SK-N-SH (cell line): ENCODE measurements at regions not wholly inside any gene's neighbourhood (a gene's known extent, or its start where the extent isn't known, plus 50 kb on each side); places are given as distances from the start of the nearest gene placed in this dataset.

Source experiments
- CTCF ChIA-PET: fragments of 300-600, 350-600 bp; formaldehyde crosslinking; extraction: SDS; loops from one replicate; lab custom pipeline; 2021; lab: Yijun Ruan, JAX
- POLR2A ChIA-PET: fragments of 350-600 bp; sonication (Branson Sonifier 250); formaldehyde crosslinking; extraction: SDS; loops from one replicate; lab custom pipeline; 2020; ENCODE audit warnings: antibody characterized with exemption, inconsistent platforms; lab: Yijun Ruan, JAX
- DNase-seq: peaks from one replicate; pipeline ENCODE4 v3.0.0; 2012
- H2AFZ ChIP-seq: fragments of 200-600 bp; sonication (generic); 2 replicates; pipeline ENCODE4 v1.8.1; 2016; ENCODE audit warnings: antibody characterized with exemption, mild to moderate bottlenecking, low read depth
- H3F3A ChIP-seq: fragments of 200-600 bp; sonication (generic); replicated peaks from 2 replicates; pipeline ENCODE3; 2016; ENCODE audit warnings: antibody characterized with exemption, mild to moderate bottlenecking; ENCODE audit not compliant: insufficient read depth
- H3K27ac ChIP-seq, 2 experiments: fragments of 200-500 bp in 1 of 2; fragments of 200-600 bp in 1 of 2; sonication (Bioruptor generic) in 1 of 2; sonication (generic), shearing (Covaris generic) in 1 of 2; 2 replicates each; pipeline versions ENCODE4 v1.5.1 to v1.6.1; 2014 to 2016; ENCODE audit warnings: low read depth in 2 of 2, inconsistent platforms in 1 of 2, low read length in 1 of 2, mild to moderate bottlenecking in 1 of 2, mixed read lengths in 1 of 2
- H3K27me3 ChIP-seq: fragments of 200-600 bp; sonication (generic), shearing (Covaris generic); 2 replicates; pipeline ENCODE4 v1.6.1; 2016; ENCODE audit warnings: mixed run types; ENCODE audit not compliant: insufficient read depth
- H3K36me3 ChIP-seq, 2 experiments: fragments of 200-500 bp in 1 of 2; fragments of 200-600 bp in 1 of 2; sonication (Bioruptor generic) in 1 of 2; sonication (generic) in 1 of 2; replicated peaks in 1 of 2; 2 replicates each; pipeline versions ENCODE3 to v1.5.1; 2014 to 2016; ENCODE audit warnings: low read length in 1 of 2, mild to moderate bottlenecking in 1 of 2; ENCODE audit not compliant: insufficient read depth in 2 of 2, control insufficient read depth in 1 of 2
- H3K4me1 ChIP-seq, 2 experiments: fragments of 200-500 bp in 1 of 2; fragments of 200-600 bp in 1 of 2; sonication (Bioruptor generic) in 1 of 2; sonication (generic), shearing (Covaris generic) in 1 of 2; 2 replicates each; pipeline versions ENCODE4 v1.5.1 to v1.6.1; 2014 to 2016; ENCODE audit warnings: low read depth in 1 of 2, low read length in 1 of 2, mixed run types in 1 of 2; ENCODE audit not compliant: insufficient read depth in 2 of 2, control insufficient read depth in 1 of 2
- H3K4me2 ChIP-seq: fragments of 200-600 bp; sonication (generic), shearing (Covaris generic); 2 replicates; pipeline ENCODE4 v1.6.1; 2017; ENCODE audit warnings: mixed run types
- H3K4me3 ChIP-seq, 2 experiments: fragments of 200-500 bp in 1 of 2; fragments of 200-600 bp in 1 of 2; sonication (Bioruptor generic) in 1 of 2; sonication (generic), shearing (Covaris generic) in 1 of 2; 2 replicates each; pipeline versions ENCODE4 v1.5.1 to v1.8.1; 2014 to 2016; ENCODE audit warnings: low read depth in 2 of 2, inconsistent platforms in 1 of 2, low read length in 1 of 2, mild to moderate bottlenecking in 1 of 2, mixed read lengths in 1 of 2, moderate library complexity in 1 of 2
- H3K79me2 ChIP-seq: fragments of 200-600 bp; sonication (generic); 2 replicates; pipeline ENCODE4 v1.8.1; 2017; ENCODE audit warnings: mild to moderate bottlenecking; ENCODE audit not compliant: insufficient read depth
- H3K9ac ChIP-seq: fragments of 200-600 bp; sonication (generic); 2 replicates; pipeline ENCODE4 v1.6.1; 2017; ENCODE audit warnings: mixed run types
- H3K9me2 ChIP-seq: fragments of 200-600 bp; sonication (generic); 2 replicates; pipeline ENCODE4 v1.6.1; 2017; ENCODE audit warnings: mixed run types
- H3K9me3 ChIP-seq: fragments of 200-600 bp; sonication (generic); 2 replicates; pipeline ENCODE4 v1.6.1; 2017; ENCODE audit warnings: mixed run types, mild to moderate bottlenecking, moderate library complexity
- H4K20me1 ChIP-seq: fragments of 200-600 bp; sonication (generic); 2 replicates; pipeline ENCODE4 v1.6.1; 2017; ENCODE audit warnings: mild to moderate bottlenecking, mixed run types; ENCODE audit not compliant: insufficient read depth
- EP300 ChIP-seq, 2 experiments: IDR thresholded peaks; 2 replicates each; pipeline versions ENCODE4 v1.4.0 to v1.6.1; 2012; ENCODE audit warnings: borderline replicate concordance in 1 of 2, low read depth in 1 of 2, low read length in 1 of 2
- EZH2phosphoT487 ChIP-seq: fragments of 200-600 bp; sonication (generic); IDR thresholded peaks from 2 replicates; pipeline ENCODE4 v1.6.1; 2017; ENCODE audit warnings: low read depth, mixed run types, mild to moderate bottlenecking, antibody characterized with exemption, moderate library complexity, borderline replicate concordance
- FOXM1 ChIP-seq: IDR thresholded peaks from 2 replicates; pipeline ENCODE4 v1.4.0; 2012; ENCODE audit warnings: low read depth, mild to moderate bottlenecking
- JUND ChIP-seq: IDR thresholded peaks from 2 replicates; pipeline ENCODE4 v1.4.0; 2012
- MEF2A ChIP-seq: IDR thresholded peaks from 2 replicates; pipeline ENCODE4 v1.4.0; 2012; ENCODE audit warnings: low read depth, borderline replicate concordance
- NRF1 ChIP-seq: IDR thresholded peaks from 2 replicates; pipeline ENCODE4 v1.6.1; 2012; ENCODE audit warnings: low read depth, mild to moderate bottlenecking, low read length
- POLR2AphosphoS5 ChIP-seq: IDR thresholded peaks from 2 replicates; pipeline ENCODE4 v1.6.1; 2012; ENCODE audit warnings: low read depth, low read length
- SIN3A ChIP-seq: IDR thresholded peaks from 2 replicates; pipeline ENCODE4 v1.6.1; 2012; ENCODE audit warnings: low read depth, mild to moderate bottlenecking, low read length, moderate library complexity, borderline replicate concordance
- SMC3 ChIP-seq: IDR thresholded peaks from 2 replicates; pipeline ENCODE4 v1.6.1; 2012; ENCODE audit warnings: low read depth, low read length, improper control_type of control experiment
- TEAD4 ChIP-seq: IDR thresholded peaks from 2 replicates; pipeline ENCODE4 v1.4.0; 2012; ENCODE audit warnings: mild to moderate bottlenecking, borderline replicate concordance; ENCODE audit not compliant: insufficient read depth
- USF1 ChIP-seq: IDR thresholded peaks from 2 replicates; pipeline ENCODE4 v1.4.0; 2012; ENCODE audit warnings: low read depth, borderline replicate concordance
- ZBTB33 ChIP-seq: IDR thresholded peaks from 2 replicates; pipeline ENCODE4 v1.4.0; 2012; ENCODE audit warnings: low read depth, borderline replicate concordance
- WGBS: methylation state at CpG from one replicate; pipeline ENCODE4 v1.1.6; 2017; ENCODE audit warnings: low lambda C conversion rate; 5-methylcytosine and 5-hydroxymethylcytosine counted together
- TF ChIP-seq, protein P1 (sequence below): fragments of 150-350 bp; IDR thresholded peaks from 2 replicates; pipeline ENCODE4 v1.6.1; 2017; ENCODE audit warnings: antibody characterized with exemption, low read length, low read depth, borderline replicate concordance
- TF ChIP-seq, protein P2 (sequence below): IDR thresholded peaks from 2 replicates; pipeline ENCODE4 v1.6.1; 2012; ENCODE audit warnings: mild to moderate bottlenecking, low read depth, low read length, moderate library complexity
- TF ChIP-seq, protein P3 (sequence below): fragments of 200-600 bp; sonication (generic); IDR thresholded peaks from 2 replicates; pipeline ENCODE4 v1.6.1; 2017; ENCODE audit warnings: antibody characterized with exemption, mild to moderate bottlenecking, moderate library complexity

DNA sequence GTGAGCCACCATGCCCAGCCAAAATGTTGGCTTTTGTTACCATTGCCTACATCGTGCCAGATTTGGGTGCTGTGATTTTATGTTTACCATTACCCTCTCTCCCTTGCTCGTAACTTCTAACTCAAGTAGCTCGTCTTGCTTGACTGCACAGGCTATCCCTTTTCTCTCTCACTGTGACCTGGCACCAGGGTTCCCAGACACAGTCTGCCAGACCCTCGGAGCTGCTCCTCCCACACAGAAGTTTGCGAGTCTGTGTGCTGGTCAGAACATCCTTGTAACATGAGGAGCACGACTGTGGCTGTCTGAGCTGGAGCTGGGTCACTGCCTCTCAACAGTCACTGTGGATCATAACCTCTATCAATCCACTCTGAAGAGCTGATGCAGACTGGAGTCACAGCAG is 152.5 kb upstream of the ACKR3 start:
- POLR2A ChIA-PET = no interaction called here

GRCh38 chr2:236430584-236430983 is 139.0 kb upstream of the ACKR3 start:
- H3K4me2 ChIP-seq = no peak overlapping the region
- no peaks in the 10 kb centered on the region for H3F3A ChIP-seq
- DNase-seq = no peak
- no peaks in the 10 kb centered on the region for H3K27me3 ChIP-seq
- no peak overlapping the region for H3K27ac ChIP-seq
- WGBS = 18% methylated on average over 2 of the region's 2 CpGs
- TF ChIP-seq NRF1 = no peak
- TF ChIP-seq, protein P1, sequence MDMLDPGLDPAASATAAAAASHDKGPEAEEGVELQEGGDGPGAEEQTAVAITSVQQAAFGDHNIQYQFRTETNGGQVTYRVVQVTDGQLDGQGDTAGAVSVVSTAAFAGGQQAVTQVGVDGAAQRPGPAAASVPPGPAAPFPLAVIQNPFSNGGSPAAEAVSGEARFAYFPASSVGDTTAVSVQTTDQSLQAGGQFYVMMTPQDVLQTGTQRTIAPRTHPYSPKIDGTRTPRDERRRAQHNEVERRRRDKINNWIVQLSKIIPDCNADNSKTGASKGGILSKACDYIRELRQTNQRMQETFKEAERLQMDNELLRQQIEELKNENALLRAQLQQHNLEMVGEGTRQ = no peak
- no peak for TF ChIP-seq EZH2phosphoT487
- TF ChIP-seq, protein P2, sequence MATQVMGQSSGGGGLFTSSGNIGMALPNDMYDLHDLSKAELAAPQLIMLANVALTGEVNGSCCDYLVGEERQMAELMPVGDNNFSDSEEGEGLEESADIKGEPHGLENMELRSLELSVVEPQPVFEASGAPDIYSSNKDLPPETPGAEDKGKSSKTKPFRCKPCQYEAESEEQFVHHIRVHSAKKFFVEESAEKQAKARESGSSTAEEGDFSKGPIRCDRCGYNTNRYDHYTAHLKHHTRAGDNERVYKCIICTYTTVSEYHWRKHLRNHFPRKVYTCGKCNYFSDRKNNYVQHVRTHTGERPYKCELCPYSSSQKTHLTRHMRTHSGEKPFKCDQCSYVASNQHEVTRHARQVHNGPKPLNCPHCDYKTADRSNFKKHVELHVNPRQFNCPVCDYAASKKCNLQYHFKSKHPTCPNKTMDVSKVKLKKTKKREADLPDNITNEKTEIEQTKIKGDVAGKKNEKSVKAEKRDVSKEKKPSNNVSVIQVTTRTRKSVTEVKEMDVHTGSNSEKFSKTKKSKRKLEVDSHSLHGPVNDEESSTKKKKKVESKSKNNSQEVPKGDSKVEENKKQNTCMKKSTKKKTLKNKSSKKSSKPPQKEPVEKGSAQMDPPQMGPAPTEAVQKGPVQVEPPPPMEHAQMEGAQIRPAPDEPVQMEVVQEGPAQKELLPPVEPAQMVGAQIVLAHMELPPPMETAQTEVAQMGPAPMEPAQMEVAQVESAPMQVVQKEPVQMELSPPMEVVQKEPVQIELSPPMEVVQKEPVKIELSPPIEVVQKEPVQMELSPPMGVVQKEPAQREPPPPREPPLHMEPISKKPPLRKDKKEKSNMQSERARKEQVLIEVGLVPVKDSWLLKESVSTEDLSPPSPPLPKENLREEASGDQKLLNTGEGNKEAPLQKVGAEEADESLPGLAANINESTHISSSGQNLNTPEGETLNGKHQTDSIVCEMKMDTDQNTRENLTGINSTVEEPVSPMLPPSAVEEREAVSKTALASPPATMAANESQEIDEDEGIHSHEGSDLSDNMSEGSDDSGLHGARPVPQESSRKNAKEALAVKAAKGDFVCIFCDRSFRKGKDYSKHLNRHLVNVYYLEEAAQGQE = no peak
- ChIA-PET CTCF (no interaction called here), POLR2A (no interaction called here)
- H3K36me3 ChIP-seq = no peaks in the 10 kb centered on the region
- no peak overlapping the region for H3K9ac ChIP-seq
- H3K79me2 ChIP-seq = no peaks in the 10 kb centered on the region
- no peaks in the 10 kb centered on the region for H3K9me3 ChIP-seq
- H3K4me1 ChIP-seq = no peaks in the 10 kb centered on the region
- no peaks in the 10 kb centered on the region for H3K9me2 ChIP-seq
- H4K20me1 ChIP-seq = no peaks in the 10 kb centered on the region
- H2AFZ ChIP-seq = no peak overlapping the region
- no peak overlapping the region for H3K4me3 ChIP-seq

More for the DNA sequence above, 152.5 kb upstream of the ACKR3 start:
- H3K9me2 ChIP-seq = no peaks in the 10 kb centered on the region
- H3K9me3 ChIP-seq = no peaks in the 10 kb centered on the region
- H3K4me2 ChIP-seq = no peak overlapping the region
- WGBS = 37% methylated on average over 6 of the region's 6 CpGs
- no peaks in the 10 kb centered on the region for H3F3A ChIP-seq
- H3K79me2 ChIP-seq = no peaks in the 10 kb centered on the region
- H3K27ac ChIP-seq = no peak overlapping the region
- TF ChIP-seq SIN3A = no peak
- no peak for TF ChIP-seq JUND
- TF ChIP-seq EP300 (IDR thresholded peaks at IDR 0.05; ENCODE audit: borderline replicate concordance in 1 of 2, low read depth in 1 of 2, low read length in 1 of 2) = no peak
- TF ChIP-seq, protein P3, sequence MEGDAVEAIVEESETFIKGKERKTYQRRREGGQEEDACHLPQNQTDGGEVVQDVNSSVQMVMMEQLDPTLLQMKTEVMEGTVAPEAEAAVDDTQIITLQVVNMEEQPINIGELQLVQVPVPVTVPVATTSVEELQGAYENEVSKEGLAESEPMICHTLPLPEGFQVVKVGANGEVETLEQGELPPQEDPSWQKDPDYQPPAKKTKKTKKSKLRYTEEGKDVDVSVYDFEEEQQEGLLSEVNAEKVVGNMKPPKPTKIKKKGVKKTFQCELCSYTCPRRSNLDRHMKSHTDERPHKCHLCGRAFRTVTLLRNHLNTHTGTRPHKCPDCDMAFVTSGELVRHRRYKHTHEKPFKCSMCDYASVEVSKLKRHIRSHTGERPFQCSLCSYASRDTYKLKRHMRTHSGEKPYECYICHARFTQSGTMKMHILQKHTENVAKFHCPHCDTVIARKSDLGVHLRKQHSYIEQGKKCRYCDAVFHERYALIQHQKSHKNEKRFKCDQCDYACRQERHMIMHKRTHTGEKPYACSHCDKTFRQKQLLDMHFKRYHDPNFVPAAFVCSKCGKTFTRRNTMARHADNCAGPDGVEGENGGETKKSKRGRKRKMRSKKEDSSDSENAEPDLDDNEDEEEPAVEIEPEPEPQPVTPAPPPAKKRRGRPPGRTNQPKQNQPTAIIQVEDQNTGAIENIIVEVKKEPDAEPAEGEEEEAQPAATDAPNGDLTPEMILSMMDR = no peak
- no peak for TF ChIP-seq TEAD4
- TF ChIP-seq FOXM1 = no peak
- no peak for TF ChIP-seq MEF2A
- no peak for TF ChIP-seq USF1
- no peak for TF ChIP-seq POLR2AphosphoS5
- TF ChIP-seq ZBTB33 = no peak
- TF ChIP-seq SMC3 = no peak
- TF ChIP-seq, all 33 proteins: peak for 0
- Histone ChIP-seq H3K9ac (no peak overlapping the region), H3K36me3 (no peaks in the 10 kb centered on the region), H3K4me1 (no peaks in the 10 kb centered on the region), H2AFZ (no peak overlapping the region), H4K20me1 (no peaks in the 10 kb centered on the region), H3K27me3 (no peaks in the 10 kb centered on the region), H3K4me3 (no peak overlapping the region)
- CTCF ChIA-PET = no interaction called here
- no peak for DNase-seq
